HG02642 (cell line): ENCODE measurements at regions not wholly inside any gene's neighbourhood (a gene's known extent, or its start where the extent isn't known, plus 50 kb on each side); places are given as distances from the start of the nearest gene placed in this dataset.

ENCODE experiments used
- ATAC-seq: cut with Tn5 transposase; IDR thresholded peaks from one replicate; pipeline ENCODE4 v1.9.1; 2021; ENCODE audit warnings: mild to moderate bottlenecking; ENCODE audit not compliant: unreplicated experiment, poor library complexity

DNA sequence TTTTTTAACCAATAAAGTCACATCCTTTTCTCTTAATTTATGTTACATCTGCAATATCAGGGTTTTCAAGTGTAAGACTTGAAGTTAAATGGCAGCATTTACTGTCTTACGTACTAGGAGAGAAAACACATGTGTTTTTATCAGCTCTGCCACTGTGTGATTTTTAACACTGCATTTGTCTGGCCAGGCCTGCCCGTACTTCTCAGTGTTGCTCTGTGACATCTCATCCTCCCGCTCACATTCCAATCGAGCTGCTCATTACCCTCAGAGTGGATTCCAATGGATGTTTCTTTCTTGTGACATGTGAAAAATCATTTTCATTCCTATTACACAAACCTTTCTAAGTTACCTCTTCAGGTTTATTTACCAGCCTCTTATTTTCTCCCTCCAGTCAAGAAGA lies 420.3 kb downstream of the FAT4 start:
- no peak for ATAC-seq

- ATAC-seq: no peak
Observed at GRCh38 chr4:125736057-125736456, 421.3 kb downstream of the FAT4 start.

DNA sequence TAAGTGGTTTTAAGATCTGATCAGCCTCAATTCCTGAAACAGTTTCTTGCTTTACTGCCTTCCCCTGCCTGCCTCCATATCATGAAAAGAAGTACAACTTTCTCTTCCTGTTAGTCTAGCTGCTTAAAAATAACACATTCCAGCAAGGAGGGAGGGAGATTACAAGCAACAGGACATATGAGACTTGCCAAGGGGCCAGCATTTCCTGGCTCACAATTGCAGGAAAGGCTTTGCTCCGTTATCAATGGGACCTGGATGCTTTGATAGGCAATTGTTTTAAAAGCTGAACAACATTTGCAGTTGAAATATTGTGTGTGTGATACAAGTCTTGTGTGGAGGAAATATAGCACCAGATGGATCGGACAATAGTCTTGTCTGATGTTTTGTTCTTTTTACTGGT lies 425.0 kb downstream of the FAT4 start:
- ATAC-seq: no peak

GRCh38 chr4:125741825-125742452 lies 427.2 kb downstream of the FAT4 start:
- no peak for ATAC-seq

GRCh38 chr4:125744891-125745364 lies 430.2 kb downstream of the FAT4 start:
- ATAC-seq: no peak

DNA sequence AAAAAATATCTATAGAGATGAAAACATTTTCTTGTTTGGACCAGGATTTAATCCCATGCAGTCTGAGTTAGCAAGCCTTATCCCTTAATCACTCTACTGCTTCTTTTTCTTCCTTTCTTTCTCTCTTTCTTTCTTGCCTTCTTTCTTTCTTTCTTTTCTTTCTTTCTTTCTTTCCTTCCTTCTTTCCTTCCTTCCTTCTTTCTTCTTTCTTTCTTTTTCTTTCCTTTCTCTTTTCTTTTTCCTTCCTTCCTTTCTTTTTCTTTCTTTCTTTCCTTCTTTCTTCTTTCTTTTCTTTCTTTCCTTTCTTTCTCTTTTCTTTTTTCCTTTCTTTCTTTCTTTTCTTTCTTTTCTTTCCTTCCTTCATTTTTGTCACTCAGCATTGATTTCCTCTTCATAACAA lies 434.6 kb downstream of the FAT4 start:
- ATAC-seq: no peak

GRCh38 chr4:125750399-125750798 lies 435.6 kb downstream of the FAT4 start:
- no peak for ATAC-seq

DNA sequence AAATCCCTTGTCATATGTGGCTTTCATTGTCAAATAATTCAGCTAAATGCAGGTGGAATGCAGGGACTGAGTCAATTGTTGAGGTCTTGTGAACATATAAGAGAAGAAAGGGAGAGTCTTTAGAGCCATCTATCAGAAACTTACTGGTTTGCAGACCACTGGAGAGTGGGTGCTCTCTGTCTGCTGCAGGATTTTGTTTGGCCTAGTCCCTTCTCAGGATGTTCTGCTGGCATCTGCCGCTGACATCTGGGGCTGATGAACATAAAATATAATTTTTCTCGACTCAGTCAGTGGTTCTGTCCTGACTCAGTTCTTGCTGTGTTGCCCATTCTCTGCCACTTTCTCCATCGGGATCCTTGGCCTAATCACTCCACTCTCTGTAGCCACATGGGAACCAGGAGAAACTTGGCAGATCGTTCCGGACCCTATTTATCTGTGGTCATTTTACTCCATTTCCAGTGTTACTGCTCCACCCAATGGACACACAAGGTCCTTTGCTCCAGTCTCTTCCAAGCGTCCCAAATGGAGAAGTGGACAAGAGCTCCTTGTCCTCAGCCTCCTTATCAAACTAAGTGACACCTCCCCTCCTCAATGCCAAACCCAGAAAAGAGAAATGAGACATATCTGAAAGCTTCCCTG lies 436.2 kb downstream of the FAT4 start:
- no peak for ATAC-seq

GRCh38 chr4:125758438-125758837 lies 443.7 kb downstream of the FAT4 start:
- no peak for ATAC-seq

DNA sequence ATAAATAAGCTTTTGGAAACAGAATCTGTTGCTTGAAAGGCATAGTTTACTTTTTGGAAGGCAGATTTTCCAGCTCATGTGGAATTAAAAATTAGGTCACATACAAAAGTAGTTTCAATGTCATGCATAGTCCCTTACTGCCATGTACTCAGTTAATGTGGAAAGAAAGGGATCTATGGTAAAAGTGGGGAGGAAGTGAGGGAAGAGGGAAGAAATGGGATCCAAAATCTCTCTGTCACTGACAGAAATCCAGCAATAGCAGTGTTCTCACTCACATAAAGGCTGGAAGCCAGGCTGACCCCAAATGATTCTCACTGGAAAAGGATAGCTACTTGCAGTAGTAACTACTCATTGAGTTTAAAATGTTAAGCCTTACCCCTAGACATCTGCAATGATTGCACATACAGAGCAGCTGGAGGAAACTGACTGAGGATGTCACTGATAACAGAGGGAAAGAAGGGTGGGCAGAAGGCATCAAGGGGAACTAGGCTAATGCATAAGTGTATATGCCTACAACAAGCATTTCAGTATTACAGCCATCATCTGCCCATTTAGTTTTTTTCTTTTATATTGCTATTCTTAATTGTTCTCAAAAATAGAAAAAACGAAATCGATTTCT lies 445.6 kb downstream of the FAT4 start:
- ATAC-seq: no peak

DNA sequence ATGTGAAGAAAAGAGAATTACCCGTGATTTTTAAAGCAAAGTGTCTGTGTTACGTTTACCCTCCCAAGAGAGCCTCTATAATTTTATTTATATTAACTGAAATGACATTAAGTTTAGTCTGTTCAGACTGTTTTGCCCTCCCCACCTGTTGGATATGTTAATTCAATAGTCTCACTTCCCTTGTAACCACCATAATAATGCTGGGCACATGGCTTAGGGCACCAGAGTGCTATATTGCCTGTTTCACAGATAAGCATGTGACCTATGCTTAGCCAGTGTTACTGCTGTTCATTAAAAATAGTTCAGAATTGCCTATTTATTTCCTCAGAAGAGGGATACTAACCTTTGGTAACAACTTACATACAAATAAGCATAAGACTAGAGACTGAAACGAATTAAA lies 446.2 kb downstream of the FAT4 start:
- ATAC-seq: no peak

- ATAC-seq: no peak
Observed at GRCh38 chr4:125762537-125762936, 447.8 kb downstream of the FAT4 start.

GRCh38 chr4:125765941-125766340 lies 451.2 kb downstream of the FAT4 start:
- no peak for ATAC-seq

DNA sequence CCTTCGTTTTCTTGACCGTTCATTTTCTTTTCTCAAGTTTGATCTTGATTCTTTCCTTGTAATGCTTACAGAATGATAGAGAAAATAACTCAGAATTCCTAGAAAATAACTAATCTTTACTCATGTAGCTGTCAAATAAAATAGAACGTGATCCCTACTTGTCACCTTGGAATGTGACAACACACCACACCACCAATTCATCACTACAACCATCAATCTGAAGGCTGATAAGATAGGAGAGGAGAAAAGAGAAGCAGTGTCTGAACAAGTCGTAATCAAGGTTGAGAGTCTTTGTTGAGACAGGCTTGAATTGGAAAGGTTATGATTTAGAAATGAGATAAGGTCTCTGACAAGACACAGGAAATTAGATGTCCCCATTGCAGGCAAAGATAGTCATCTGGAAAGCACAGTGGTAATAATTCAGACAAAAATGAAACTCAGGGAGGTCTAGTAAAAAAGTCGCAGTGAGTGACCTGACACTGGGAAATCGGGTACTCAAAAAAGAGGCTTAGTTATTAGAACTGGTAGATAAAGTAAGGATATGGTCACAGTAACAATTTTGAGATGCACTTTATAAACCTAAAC lies 456.2 kb downstream of the FAT4 start:
- ATAC-seq: no peak

DNA sequence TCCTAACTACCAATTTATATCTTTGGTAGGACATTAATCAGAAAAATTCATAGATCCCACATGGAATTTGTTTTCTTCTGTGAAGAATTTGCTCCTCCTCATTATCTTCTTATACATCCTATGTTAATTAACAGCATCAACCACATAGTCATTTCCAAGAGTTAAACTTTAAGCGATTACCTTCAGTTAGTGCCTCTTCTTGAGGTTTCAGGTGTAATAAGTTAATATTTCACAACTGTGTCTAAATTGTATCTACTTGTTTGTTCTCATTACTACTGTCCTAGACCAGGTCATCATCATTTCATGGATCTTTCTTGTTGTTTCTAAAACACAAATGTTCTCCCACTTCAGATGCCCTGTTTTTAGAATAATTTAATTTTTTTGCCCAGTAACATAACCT lies 457.9 kb downstream of the FAT4 start:
- ATAC-seq: no peak

DNA sequence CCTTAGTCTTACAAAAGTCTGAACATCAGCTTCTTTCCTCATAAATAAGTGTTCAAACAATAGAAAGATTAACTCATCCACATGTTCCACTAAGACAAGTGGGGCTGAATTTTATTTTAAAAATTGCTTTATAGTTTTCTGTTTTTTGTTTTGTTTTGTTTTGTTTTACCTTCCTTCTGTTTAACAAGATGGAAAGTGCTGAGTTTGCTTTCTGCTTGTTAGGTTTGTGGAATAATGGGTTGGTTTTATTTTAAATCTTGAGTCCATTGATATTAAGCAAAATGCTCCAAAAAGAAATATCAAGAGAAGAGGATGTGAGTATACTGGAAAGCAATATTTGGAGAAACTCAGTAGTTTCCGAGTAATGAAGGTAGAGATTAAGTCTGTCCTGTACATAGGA lies 458.7 kb downstream of the FAT4 start:
- ATAC-seq: no peak

DNA sequence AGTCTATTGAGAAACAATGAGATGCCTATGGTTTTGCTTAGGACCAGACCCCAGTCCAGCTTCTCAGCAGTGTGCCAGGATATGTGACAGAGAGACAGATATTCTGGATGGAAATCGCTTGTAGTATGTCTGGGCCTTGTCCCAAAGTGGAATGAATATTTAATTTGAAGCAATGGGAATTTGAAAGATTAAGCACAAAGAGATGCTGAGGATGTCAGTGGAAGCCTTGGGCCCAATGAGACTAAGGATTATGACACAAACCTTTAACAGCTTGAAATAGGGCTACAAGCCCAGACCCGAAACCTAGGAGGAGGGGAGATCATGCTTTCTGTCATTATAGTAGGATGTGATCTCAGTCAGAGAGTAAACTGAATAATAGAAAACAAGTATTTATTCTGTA lies 459.2 kb downstream of the FAT4 start:
- ATAC-seq: no peak

GRCh38 chr4:125776146-125776545 lies 461.4 kb downstream of the FAT4 start:
- no peak for ATAC-seq

- ATAC-seq: no peak
Observed at GRCh38 chr4:125780164-125780563, 465.4 kb downstream of the FAT4 start.

DNA sequence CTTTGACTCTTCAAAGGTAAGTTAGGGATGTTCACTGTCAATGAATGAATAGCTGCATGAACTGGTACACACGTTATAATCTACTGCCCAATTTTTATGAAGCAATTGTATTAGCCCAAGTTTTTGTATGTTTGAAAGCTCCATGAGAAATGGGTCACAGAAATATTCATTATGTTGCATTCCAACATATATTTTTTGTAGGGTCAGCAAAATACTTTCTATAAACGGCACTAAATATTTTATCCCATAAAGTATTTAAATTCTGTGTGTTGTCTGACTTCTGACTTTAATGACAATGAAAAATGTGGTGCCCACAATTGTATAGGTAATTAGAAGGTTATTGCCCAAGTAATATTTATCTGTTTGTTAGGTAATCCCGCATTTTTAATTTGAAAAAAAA lies 466.0 kb downstream of the FAT4 start:
- ATAC-seq: no peak

DNA sequence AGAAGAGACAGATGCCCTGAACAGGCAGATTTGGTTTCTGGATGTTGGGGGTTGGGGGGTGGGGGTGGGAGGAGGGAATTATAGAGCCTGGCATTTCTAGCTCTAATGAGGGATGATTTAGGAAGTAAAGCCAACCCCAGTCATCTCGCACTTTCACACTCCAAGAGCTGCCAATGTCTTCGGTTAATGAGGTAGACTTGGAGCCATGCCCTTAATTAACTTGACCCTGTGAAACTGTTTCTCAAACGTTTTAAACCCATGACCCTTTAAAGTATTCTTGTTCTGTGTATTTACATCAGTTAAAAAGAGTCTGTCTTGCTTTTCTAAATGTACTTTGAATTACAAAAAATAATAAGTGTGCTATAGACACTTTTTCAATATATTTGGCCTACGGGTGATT lies 466.9 kb downstream of the FAT4 start:
- ATAC-seq: no peak

- no peak for ATAC-seq
Observed at GRCh38 chr4:125784741-125785140, 470.0 kb downstream of the FAT4 start.
